ENCODE measurements at regions not wholly inside any gene's neighbourhood (a gene's known extent, or its start where the extent isn't known, plus 50 kb on each side); places are given as distances from the start of the nearest gene placed in this dataset.
"Not testable (repeated sequence)": the region's sequence is repeated elsewhere in the genome, so short reads cannot be mapped to it uniquely, and the experiment has no call there.

- Mint-ChIP-seq H3K27me3 (ENCODE audit: low read depth) (no peaks in the 10 kb centered on the region), H3K4me1 (no peaks in the 10 kb centered on the region), H3K27ac (no peak overlapping the region), H3K36me3 (ENCODE audit: low read depth) (no peaks in the 10 kb centered on the region), H3K9me3 (peaks cover 3% of the 10 kb centered on the region), H3K4me3 (no peak overlapping the region)
- TF ChIP-seq, protein P1, sequence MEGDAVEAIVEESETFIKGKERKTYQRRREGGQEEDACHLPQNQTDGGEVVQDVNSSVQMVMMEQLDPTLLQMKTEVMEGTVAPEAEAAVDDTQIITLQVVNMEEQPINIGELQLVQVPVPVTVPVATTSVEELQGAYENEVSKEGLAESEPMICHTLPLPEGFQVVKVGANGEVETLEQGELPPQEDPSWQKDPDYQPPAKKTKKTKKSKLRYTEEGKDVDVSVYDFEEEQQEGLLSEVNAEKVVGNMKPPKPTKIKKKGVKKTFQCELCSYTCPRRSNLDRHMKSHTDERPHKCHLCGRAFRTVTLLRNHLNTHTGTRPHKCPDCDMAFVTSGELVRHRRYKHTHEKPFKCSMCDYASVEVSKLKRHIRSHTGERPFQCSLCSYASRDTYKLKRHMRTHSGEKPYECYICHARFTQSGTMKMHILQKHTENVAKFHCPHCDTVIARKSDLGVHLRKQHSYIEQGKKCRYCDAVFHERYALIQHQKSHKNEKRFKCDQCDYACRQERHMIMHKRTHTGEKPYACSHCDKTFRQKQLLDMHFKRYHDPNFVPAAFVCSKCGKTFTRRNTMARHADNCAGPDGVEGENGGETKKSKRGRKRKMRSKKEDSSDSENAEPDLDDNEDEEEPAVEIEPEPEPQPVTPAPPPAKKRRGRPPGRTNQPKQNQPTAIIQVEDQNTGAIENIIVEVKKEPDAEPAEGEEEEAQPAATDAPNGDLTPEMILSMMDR (IDR thresholded peaks at IDR 0.05; ENCODE audit: unreplicated experiment in 3 of 3), result no peak
Measured at GRCh38 chr16:62805221-62805857, 769.1 kb upstream of the CDH8 start.

GRCh38 chr16:62794724-62795123 is 758.5 kb upstream of the CDH8 start:
- Mint-ChIP-seq H3K36me3 (ENCODE audit: low read depth) (no peaks in the 10 kb centered on the region), H3K9me3 (peaks cover 12% of the 10 kb centered on the region), H3K4me3 (no peak overlapping the region), H3K4me1 (no peaks in the 10 kb centered on the region), H3K27me3 (ENCODE audit: low read depth) (peaks cover 3% of the 10 kb centered on the region), H3K27ac (no peak overlapping the region)
- TF ChIP-seq, protein P1 (IDR thresholded peaks at IDR 0.05; ENCODE audit: unreplicated experiment in 3 of 3), result no peak

DNA sequence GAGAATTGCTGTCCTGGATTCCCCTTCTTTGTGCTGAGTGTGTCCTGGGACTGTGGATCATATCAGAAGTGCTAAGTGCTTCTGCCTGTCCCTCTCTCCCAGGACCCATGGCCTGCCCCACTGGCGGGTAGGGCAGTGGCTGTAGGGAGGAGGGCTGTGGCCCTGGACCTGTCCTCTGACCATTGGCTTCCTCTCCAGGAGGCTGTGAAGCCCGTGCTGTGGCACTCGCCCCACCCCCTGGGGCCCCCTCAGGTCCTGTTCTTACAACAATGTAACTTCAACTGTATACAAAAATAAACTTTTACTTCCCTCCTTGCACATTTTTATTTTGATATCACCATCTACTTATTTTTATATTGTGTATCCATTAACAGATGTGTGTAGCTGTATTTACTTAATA is 743.8 kb upstream of the CDH8 start:
- peaks cover 18% of the 10 kb centered on the region for H3K9me3 Mint-ChIP-seq
- H3K4me1 Mint-ChIP-seq; H3K27ac Mint-ChIP-seq; H3K27me3 Mint-ChIP-seq (ENCODE audit: low read depth); H3K4me3 Mint-ChIP-seq; H3K36me3 Mint-ChIP-seq (ENCODE audit: low read depth): not testable (repeated sequence)

GRCh38 chr16:62764572-62764971 is 728.3 kb upstream of the CDH8 start:
- TF ChIP-seq, protein P1 (IDR thresholded peaks at IDR 0.05; ENCODE audit: unreplicated experiment in 3 of 3), result no peak
- Mint-ChIP-seq H3K9me3 (no peaks in the 10 kb centered on the region), H3K27me3 (ENCODE audit: low read depth) (peaks cover 3% of the 10 kb centered on the region), H3K27ac (no peak overlapping the region), H3K4me3 (no peak overlapping the region), H3K36me3 (ENCODE audit: low read depth) (no peaks in the 10 kb centered on the region), H3K4me1 (peaks cover 4% of the 10 kb centered on the region)

DNA sequence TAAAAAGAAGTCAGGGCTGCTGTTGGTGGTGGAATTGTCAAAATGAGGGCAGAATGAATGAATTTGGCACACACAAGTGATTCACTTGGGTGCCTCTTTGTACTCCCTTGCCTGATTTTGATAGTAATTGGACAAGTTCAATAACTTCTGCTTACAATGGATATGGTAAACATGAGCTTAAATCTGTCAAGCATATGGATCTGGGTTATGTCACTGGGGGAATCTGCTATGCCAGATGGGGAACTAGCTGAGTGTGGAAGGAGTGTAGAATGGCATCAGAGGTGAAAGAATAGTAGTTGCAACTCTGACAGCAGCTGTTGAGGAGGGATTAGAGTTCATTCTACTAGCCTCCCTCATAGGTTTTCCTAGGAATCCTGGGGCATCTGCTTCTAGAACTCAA is 724.2 kb upstream of the CDH8 start:
- H3K4me3 Mint-ChIP-seq, result no peak overlapping the region
- no peaks in the 10 kb centered on the region for H3K9me3 Mint-ChIP-seq
- H3K27me3 Mint-ChIP-seq (ENCODE audit: low read depth), result peaks cover 3% of the 10 kb centered on the region
- H3K36me3 Mint-ChIP-seq (ENCODE audit: low read depth), result no peaks in the 10 kb centered on the region
- TF ChIP-seq, protein P1 (IDR thresholded peaks at IDR 0.05; ENCODE audit: unreplicated experiment in 3 of 3), result no peak
- no peak overlapping the region for H3K27ac Mint-ChIP-seq
- H3K4me1 Mint-ChIP-seq, result peaks cover 4% of the 10 kb centered on the region

- Mint-ChIP-seq H3K27me3 (ENCODE audit: low read depth) (no peaks in the 10 kb centered on the region), H3K4me1 (no peaks in the 10 kb centered on the region), H3K36me3 (ENCODE audit: low read depth) (no peaks in the 10 kb centered on the region), H3K27ac (no peak overlapping the region), H3K4me3 (no peak overlapping the region), H3K9me3 (no peaks in the 10 kb centered on the region)
- TF ChIP-seq, protein P1 (IDR thresholded peaks at IDR 0.05; ENCODE audit: unreplicated experiment in 3 of 3), result no peak
Measured at GRCh38 chr16:62755938-62756337, 719.7 kb upstream of the CDH8 start.

Data from nephron (organoid).